ENCODE measurements at regions not wholly inside any gene's neighbourhood (a gene's known extent, or its start where the extent isn't known, plus 50 kb on each side); places are given as distances from the start of the nearest gene placed in this dataset.
"Not testable (repeated sequence)": the region's sequence is repeated elsewhere in the genome, so short reads cannot be mapped to it uniquely, and the experiment has no call there.

GRCh38 chr2:84300696-84301029, 158.4 kb downstream of the SUCLG1 start:
- Mint-ChIP-seq H3K9me3 (peaks cover 3% of the 10 kb centered on the region), H3K36me3 (ENCODE audit: low read depth) (no peaks in the 10 kb centered on the region), H3K4me1 (ENCODE audit: low read depth) (no peaks in the 10 kb centered on the region), H3K4me3 (no peak overlapping the region), H3K27me3 (peaks cover 4% of the 10 kb centered on the region), H3K27ac (no peak overlapping the region)
- POLR2A ChIA-PET, result no interaction called here
- intact Hi-C loops (cut with micrococcal nuclease), result loop anchor here (5.0 kb wide), 1 partner anchor 278 kb away; no protein-coding TSS in a partner anchor
- CTCF ChIA-PET, result interaction anchor here (2.4 kb wide), 1 partner anchor 14 kb away, joined by 11 read pairs; no protein-coding TSS in a partner anchor
- DNase-seq, result no peak
- no peak for TF ChIP-seq CTCF (IDR thresholded peaks at IDR 0.05)
- ATAC-seq, result no peak

GRCh38 chr2:84300001-84300695, 158.9 kb downstream of the SUCLG1 start:
- H3K27me3 Mint-ChIP-seq; H3K4me3 Mint-ChIP-seq; H3K27ac Mint-ChIP-seq; H3K36me3 Mint-ChIP-seq (ENCODE audit: low read depth); H3K9me3 Mint-ChIP-seq; ATAC-seq; POLR2A ChIA-PET; H3K4me1 Mint-ChIP-seq (ENCODE audit: low read depth); DNase-seq: not testable (repeated sequence)
- CTCF ChIA-PET, result interaction anchor here (2.4 kb wide), 1 partner anchor 14 kb away, joined by 11 read pairs; no protein-coding TSS in a partner anchor
- intact Hi-C loops (cut with micrococcal nuclease), result loop anchor here (5.0 kb wide), 1 partner anchor 278 kb away; no protein-coding TSS in a partner anchor

- Mint-ChIP-seq H3K36me3 (ENCODE audit: low read depth) (no peaks in the 10 kb centered on the region), H3K27ac (no peak overlapping the region), H3K9me3 (no peaks in the 10 kb centered on the region), H3K27me3 (peaks cover 4% of the 10 kb centered on the region), H3K4me1 (ENCODE audit: low read depth) (no peaks in the 10 kb centered on the region), H3K4me3 (no peak overlapping the region)
- CTCF ChIA-PET, result interaction anchor here (2.4 kb wide), 1 partner anchor 15 kb away, joined by 11 read pairs; no protein-coding TSS in a partner anchor
- TF ChIP-seq CTCF (IDR thresholded peaks at IDR 0.05), result no peak
- DNase-seq (no peak), ATAC-seq (no peak)
- intact Hi-C loops (cut with micrococcal nuclease), result no loop called here
- POLR2A ChIA-PET, result no interaction called here
Measured at GRCh38 chr2:84299211-84299775, 159.8 kb downstream of the SUCLG1 start.

GRCh38 chr2:84297155-84297554, 161.9 kb downstream of the SUCLG1 start:
- Mint-ChIP-seq H3K4me3 (no peak overlapping the region), H3K27ac (no peak overlapping the region), H3K9me3 (no peaks in the 10 kb centered on the region), H3K4me1 (ENCODE audit: low read depth) (no peaks in the 10 kb centered on the region), H3K36me3 (ENCODE audit: low read depth) (no peaks in the 10 kb centered on the region), H3K27me3 (peaks cover 3% of the 10 kb centered on the region)
- ATAC-seq (no peak), DNase-seq (no peak)
- no peak for TF ChIP-seq CTCF (IDR thresholded peaks at IDR 0.05)
- ChIA-PET CTCF (no interaction called here), POLR2A (no interaction called here)
- intact Hi-C loops (cut with micrococcal nuclease), result no loop called here

GRCh38 chr2:84293791-84294380, 165.2 kb downstream of the SUCLG1 start:
- H3K9me3 Mint-ChIP-seq, result no peaks in the 10 kb centered on the region
- TF ChIP-seq CTCF (IDR thresholded peaks at IDR 0.05), result no peak
- H3K36me3 Mint-ChIP-seq (ENCODE audit: low read depth), result no peaks in the 10 kb centered on the region
- H3K4me1 Mint-ChIP-seq (ENCODE audit: low read depth), result no peaks in the 10 kb centered on the region
- no peak overlapping the region for H3K4me3 Mint-ChIP-seq
- POLR2A ChIA-PET, result no interaction called here
- DNase-seq (no peak), ATAC-seq (no peak)
- intact Hi-C loops (cut with micrococcal nuclease), result no loop called here
- CTCF ChIA-PET, result interaction anchor here (1.5 kb wide), 1 partner anchor 21 kb away, joined by 3 read pairs; no protein-coding TSS in a partner anchor
- no peaks in the 10 kb centered on the region for H3K27me3 Mint-ChIP-seq
- H3K27ac Mint-ChIP-seq, result no peak overlapping the region

Measured in activated CD8-positive, alpha-beta T cell treated with anti-CD3 and anti-CD28 coated beads for 36 hours (primary cell).